ENCODE measurements at regions not wholly inside any gene's neighbourhood (a gene's known extent, or its start where the extent isn't known, plus 50 kb on each side); places are given as distances from the start of the nearest gene placed in this dataset.

DNA sequence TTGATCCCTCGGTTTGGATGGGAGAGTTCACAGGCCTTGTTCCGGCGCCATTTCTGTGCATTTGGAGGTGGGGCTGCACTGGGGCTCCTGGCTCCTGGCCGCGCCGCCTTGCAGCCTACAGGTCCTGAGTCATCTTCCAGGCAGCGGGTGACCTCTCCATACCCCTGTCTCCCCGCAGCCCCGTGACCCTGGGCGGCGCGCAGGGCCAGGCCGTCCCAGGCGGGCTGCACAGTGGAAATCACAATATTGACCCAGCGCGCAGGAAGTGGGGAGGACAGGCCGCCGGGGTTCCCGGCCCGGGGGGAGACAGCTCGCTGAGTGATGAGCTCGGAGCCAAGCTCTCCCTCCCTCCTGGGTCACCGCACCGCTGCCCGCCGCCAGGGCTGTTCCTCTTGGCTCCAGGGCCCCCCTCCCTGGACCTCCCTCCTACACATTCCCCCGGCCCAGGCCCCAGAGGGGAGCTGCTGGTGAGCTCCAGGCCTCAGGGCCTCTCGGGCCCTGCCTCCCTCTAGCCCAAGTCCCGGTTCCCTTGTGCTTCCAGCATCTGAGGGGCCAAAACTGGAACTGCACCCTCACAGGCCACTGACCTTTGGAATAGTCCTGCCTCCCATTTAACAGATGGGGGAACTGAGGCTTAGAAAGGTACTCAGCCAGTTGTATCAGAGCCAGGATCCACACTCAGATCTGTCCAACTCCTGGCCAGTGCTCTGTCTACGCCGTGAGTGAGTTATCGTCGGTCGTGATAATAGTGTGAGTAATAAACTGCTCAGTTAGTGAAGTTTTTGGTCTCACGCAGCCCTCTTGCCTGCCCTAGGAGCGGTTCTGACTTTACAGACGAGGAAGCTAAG, 142.9 kb upstream of the WNT4 start:
- ChIA-PET POLR2A (no interaction called here), CTCF (no interaction called here)
- no peaks in the 10 kb centered on the region for H3K9me3 ChIP-seq (replicated peaks; ENCODE audit: control insufficient read depth, insufficient read depth, low read length)
- H3K27ac ChIP-seq (ENCODE audit: insufficient read depth, low read depth, low read length), result no peak overlapping the region
- FAIRE-seq (no peak), DNase-seq (ENCODE audit: low read depth, low spot score) (no peak)
- peaks cover 3 to 10% of the 10 kb centered on the region in 2 experiments for H3K27me3 ChIP-seq (ENCODE audit: control insufficient read depth in 2 of 2, insufficient read depth in 2 of 2, low read length in 2 of 2)
- H3K9ac ChIP-seq (replicated peaks; ENCODE audit: extremely low read depth, insufficient read depth, low read length), result no peak overlapping the region
- dilution Hi-C loops (cut with MboI; ENCODE audit: extremely low pct_ligation_motif_present, low sequenced_read_pairs) (no loop called here), intact Hi-C loops (cut with micrococcal nuclease) (no loop called here)
- no TSS peak for BruUV-seq (replicated peaks)
- H3K4me3 ChIP-seq (replicated peaks in 1 of 3; ENCODE audit: insufficient read depth in 1 of 3, low read depth in 1 of 3, low read length in 3 of 3), result no peak overlapping the region
- no peaks in the 10 kb centered on the region for H3K9me1 ChIP-seq (replicated peaks; ENCODE audit: control insufficient read depth, extremely low read depth, insufficient read depth, low read length)
- H3K36me3 ChIP-seq (ENCODE audit: control insufficient read depth in 2 of 2, extremely low read depth in 1 of 2, insufficient read depth in 2 of 2, low read length in 2 of 2), result no peaks in the 10 kb centered on the region
- H3K4me2 ChIP-seq (ENCODE audit: insufficient read depth, low read length), result no peak overlapping the region
- no peaks in the 10 kb centered on the region for H3K4me1 ChIP-seq (ENCODE audit: control insufficient read depth, extremely low read depth, insufficient read depth, low read length)
- TF ChIP-seq JUN (IDR thresholded peaks at IDR 0.05; ENCODE audit: borderline replicate concordance, insufficient read depth, insufficient read length, low read depth), result no peak
- no peak for TF ChIP-seq GATA2 (IDR thresholded peaks at IDR 0.05; ENCODE audit: insufficient read depth, insufficient read length, low read depth, low read length)
- no peak for TF ChIP-seq EZH2 (IDR thresholded peaks at IDR 0.05; ENCODE audit: borderline replicate concordance, low read depth, low read length, severe bottlenecking)
- TF ChIP-seq POLR2AphosphoS5 (IDR thresholded peaks at IDR 0.05; ENCODE audit: insufficient read depth, low read depth, low read length), result no peak
- no peak for TF ChIP-seq FOS (IDR thresholded peaks at IDR 0.05; ENCODE audit: borderline replicate concordance, insufficient read depth, low read length)
- TF ChIP-seq MYC (IDR thresholded peaks at IDR 0.05; ENCODE audit: low read depth, low read length), result no peak
- TF ChIP-seq, protein P1, sequence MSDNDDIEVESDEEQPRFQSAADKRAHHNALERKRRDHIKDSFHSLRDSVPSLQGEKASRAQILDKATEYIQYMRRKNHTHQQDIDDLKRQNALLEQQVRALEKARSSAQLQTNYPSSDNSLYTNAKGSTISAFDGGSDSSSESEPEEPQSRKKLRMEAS (IDR thresholded peaks at IDR 0.05; ENCODE audit: insufficient read depth, insufficient read length), result no peak
- TF ChIP-seq POLR2A (IDR thresholded peaks at IDR 0.05; ENCODE audit: low read depth, low read length), result no peak
- TF ChIP-seq, protein P2, sequence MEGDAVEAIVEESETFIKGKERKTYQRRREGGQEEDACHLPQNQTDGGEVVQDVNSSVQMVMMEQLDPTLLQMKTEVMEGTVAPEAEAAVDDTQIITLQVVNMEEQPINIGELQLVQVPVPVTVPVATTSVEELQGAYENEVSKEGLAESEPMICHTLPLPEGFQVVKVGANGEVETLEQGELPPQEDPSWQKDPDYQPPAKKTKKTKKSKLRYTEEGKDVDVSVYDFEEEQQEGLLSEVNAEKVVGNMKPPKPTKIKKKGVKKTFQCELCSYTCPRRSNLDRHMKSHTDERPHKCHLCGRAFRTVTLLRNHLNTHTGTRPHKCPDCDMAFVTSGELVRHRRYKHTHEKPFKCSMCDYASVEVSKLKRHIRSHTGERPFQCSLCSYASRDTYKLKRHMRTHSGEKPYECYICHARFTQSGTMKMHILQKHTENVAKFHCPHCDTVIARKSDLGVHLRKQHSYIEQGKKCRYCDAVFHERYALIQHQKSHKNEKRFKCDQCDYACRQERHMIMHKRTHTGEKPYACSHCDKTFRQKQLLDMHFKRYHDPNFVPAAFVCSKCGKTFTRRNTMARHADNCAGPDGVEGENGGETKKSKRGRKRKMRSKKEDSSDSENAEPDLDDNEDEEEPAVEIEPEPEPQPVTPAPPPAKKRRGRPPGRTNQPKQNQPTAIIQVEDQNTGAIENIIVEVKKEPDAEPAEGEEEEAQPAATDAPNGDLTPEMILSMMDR (IDR thresholded peaks at IDR 0.05; ENCODE audit: extremely low read depth in 1 of 2, insufficient read depth in 1 of 2, low read depth in 1 of 2, low read length in 2 of 2), result no peak
- no peaks in the 10 kb centered on the region for H3K79me2 ChIP-seq (ENCODE audit: control insufficient read depth, insufficient read depth, low read length)
- H2AFZ ChIP-seq (ENCODE audit: low read depth, low read length), result no peak overlapping the region
- H4K20me1 ChIP-seq (replicated peaks; ENCODE audit: control insufficient read depth, extremely low read depth, insufficient read depth, low read length), result no peaks in the 10 kb centered on the region

Data from endothelial cell of umbilical vein (primary cell).